IPS DF 6.9 (cell line): ENCODE measurements at regions not wholly inside any gene's neighbourhood (a gene's known extent, or its start where the extent isn't known, plus 50 kb on each side); places are given as distances from the start of the nearest gene placed in this dataset.

ENCODE experiments used
- DNase-seq: peaks from one replicate; pipeline ENCODE4 v3.0.0-alpha.2; 2013; ENCODE audit warnings: low read depth, low spot score
- H3K27ac ChIP-seq: one replicate; pipeline ENCODE4 v1.5.1; 2013; ENCODE audit warnings: low read length, control low read depth
- H3K27me3 ChIP-seq: 2 replicates; pipeline ENCODE4 v1.6.1; 2013; ENCODE audit warnings: mild to moderate bottlenecking, low read length; ENCODE audit not compliant: control insufficient read depth, insufficient read depth
- H3K36me3 ChIP-seq: 2 replicates; pipeline ENCODE4 v1.6.1; 2013; ENCODE audit warnings: low read length; ENCODE audit not compliant: control insufficient read depth, insufficient read depth
- H3K4me1 ChIP-seq: 2 replicates; pipeline ENCODE4 v1.6.1; 2013; ENCODE audit warnings: low read length; ENCODE audit not compliant: control insufficient read depth, insufficient read depth
- H3K4me3 ChIP-seq: 2 replicates; pipeline ENCODE4 v1.5.1; 2013; ENCODE audit warnings: mild to moderate bottlenecking, low read length
- H3K9me3 ChIP-seq: 2 replicates; pipeline ENCODE4 v1.6.1; 2013; ENCODE audit warnings: low read length, inconsistent platforms; ENCODE audit not compliant: control insufficient read depth, insufficient read depth
- WGBS: extraction: QIAGEN DNeasy Blood & Tissue Kit; methylation state at CpG from one replicate; pipeline ENCODE4 v1.1.7; 2013; ENCODE audit warnings: mixed read lengths, missing lambda C conversion rate; ENCODE audit not compliant: insufficient read length, insufficient coverage; 5-methylcytosine and 5-hydroxymethylcytosine counted together

DNA sequence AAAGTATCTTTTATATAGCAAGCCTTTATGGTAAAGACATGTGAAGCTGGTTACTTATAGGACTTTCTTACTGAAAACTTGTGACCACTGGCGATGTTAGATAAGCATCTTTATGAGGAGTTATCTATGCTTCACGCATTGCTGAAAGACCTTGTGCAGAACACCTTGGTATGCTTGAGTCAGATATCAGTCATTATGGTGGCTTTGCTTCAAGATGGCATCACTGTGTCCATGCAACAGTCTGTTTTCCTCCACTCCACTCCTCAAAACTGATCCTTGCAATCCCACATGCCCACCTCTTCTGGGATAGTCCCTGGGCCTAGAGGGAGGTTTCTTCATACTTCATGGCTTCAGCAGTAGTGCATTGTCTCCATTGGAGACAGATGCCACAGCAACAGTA is 656.3 kb downstream of the ZNF385D start:
- no peak for DNase-seq
- Histone ChIP-seq H3K27me3 (no peaks in the 10 kb centered on the region), H3K4me3 (no peak overlapping the region), H3K9me3 (no peaks in the 10 kb centered on the region), H3K4me1 (no peaks in the 10 kb centered on the region), H3K27ac (no peak overlapping the region), H3K36me3 (no peaks in the 10 kb centered on the region)
- WGBS: no CpG with 5 or more reads among the region's 2 CpGs

DNA sequence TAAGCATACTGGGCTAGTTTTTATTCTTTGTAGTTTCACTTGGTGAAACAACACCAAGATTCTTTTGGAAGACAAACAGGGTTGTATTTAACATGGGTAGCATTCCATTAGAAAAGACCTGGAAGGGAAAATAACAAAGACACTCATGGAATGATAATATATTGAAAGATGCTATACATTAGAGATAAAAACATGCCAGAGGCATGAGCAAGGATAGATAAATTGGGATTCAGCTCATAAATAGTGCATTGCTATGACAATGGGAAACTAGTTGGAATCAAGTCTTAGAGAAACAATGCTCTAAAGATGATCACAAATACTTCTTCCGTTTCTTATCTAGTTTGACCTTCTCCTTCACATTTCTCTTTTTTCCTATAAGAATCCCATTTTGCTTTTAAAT is 677.4 kb downstream of the ZNF385D start:
- H3K27me3 ChIP-seq: no peaks in the 10 kb centered on the region
- no CpG with 5 or more reads among the region's 1 CpG for WGBS
- no peaks in the 10 kb centered on the region for H3K36me3 ChIP-seq
- DNase-seq: no peak
- H3K9me3 ChIP-seq: no peaks in the 10 kb centered on the region
- no peak overlapping the region for H3K4me3 ChIP-seq
- H3K27ac ChIP-seq: no peak overlapping the region
- no peaks in the 10 kb centered on the region for H3K4me1 ChIP-seq

DNA sequence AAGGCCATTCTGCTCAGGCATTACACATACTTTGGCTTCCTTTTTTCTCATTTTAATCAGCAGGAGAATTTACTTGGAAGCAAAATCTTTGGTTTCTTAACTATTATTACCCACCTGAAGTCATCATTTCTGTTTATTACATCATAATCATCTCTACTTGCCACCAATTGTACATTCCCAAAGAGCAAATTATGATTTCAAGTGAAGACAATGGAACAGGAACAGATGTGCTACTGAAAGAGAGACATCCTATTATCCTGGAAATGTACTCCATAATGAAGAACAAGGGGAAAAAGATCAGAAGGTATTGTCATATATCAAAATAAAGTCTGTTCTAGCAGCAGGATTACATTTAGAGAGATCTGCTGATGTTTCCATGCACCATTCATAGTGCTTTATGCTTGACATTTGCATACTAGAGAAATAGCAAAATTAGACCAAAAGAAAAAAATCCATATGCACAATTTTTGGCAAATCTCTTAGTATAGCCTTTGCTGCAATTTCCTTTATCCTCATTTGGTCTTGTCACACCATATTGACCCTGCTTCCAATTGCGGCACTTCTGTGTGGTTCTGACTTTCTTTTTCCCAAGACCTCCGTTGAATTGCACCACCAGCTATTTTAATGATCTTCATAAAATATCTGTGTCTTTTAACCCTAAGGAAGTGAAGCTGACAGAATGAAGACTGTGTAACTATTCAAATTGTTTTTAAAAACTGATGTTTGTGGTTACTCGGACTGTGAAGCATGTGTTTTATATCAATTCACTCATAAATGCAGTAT is 683.8 kb downstream of the ZNF385D start:
- no peaks in the 10 kb centered on the region for H3K36me3 ChIP-seq
- no peak overlapping the region for H3K27ac ChIP-seq
- H3K4me3 ChIP-seq: no peak overlapping the region
- no CpG with 5 or more reads among the region's 3 CpGs for WGBS
- H3K4me1 ChIP-seq: no peaks in the 10 kb centered on the region
- no peaks in the 10 kb centered on the region for H3K9me3 ChIP-seq
- no peaks in the 10 kb centered on the region for H3K27me3 ChIP-seq
- DNase-seq: no peak

DNA sequence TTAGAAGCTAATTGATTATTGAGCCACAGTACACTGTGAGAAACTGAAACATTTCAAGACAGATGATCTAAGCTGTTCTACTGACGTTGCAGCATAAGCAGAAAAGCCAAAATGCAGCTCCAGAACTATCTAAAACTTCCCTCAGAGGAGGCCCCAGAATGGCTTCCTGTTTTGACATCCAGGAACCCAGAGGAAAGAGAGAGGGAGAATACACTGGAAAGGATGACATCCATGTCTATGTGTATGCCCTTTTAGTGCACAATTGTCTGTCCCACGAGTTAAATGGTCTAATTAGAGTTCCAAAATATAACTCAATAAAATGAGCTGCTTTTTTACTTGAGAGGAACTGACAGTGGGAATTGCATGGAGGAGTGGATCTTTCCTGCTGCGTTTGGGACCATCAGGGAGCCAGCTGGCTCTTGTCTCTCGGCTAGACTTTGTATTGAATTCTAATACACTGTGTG is 688.1 kb downstream of the ZNF385D start:
- H3K27me3 ChIP-seq: no peaks in the 10 kb centered on the region
- no peaks in the 10 kb centered on the region for H3K4me1 ChIP-seq
- no peak overlapping the region for H3K27ac ChIP-seq
- H3K4me3 ChIP-seq: no peak overlapping the region
- WGBS: no CpG with 5 or more reads among the region's 4 CpGs
- H3K36me3 ChIP-seq: no peaks in the 10 kb centered on the region
- no peaks in the 10 kb centered on the region for H3K9me3 ChIP-seq
- no peak for DNase-seq

DNA sequence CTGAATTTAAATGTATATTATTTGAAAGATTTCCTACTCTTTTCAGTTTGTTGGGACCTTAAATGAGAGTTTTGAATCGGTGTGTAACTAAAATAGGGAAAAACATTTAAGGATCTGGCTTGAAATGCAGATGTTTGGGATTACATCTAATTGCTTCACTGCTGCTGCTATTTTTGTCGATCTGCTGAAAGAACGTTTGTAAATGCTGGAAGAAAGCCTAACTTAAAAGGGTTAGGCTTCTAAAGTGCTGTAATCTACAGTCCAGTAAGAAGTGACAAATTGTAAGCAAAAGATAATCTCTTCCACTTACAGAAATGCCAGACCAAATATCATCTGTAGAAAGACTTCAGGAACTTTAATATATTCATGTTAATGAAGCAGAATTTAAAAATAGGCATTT is 691.6 kb downstream of the ZNF385D start:
- no peak for DNase-seq
- WGBS: no CpG with 5 or more reads among the region's 3 CpGs
- H3K27ac ChIP-seq: no peak overlapping the region
- H3K9me3 ChIP-seq: no peaks in the 10 kb centered on the region
- no peaks in the 10 kb centered on the region for H3K4me1 ChIP-seq
- no peaks in the 10 kb centered on the region for H3K36me3 ChIP-seq
- H3K27me3 ChIP-seq: no peaks in the 10 kb centered on the region
- H3K4me3 ChIP-seq: no peak overlapping the region

DNA sequence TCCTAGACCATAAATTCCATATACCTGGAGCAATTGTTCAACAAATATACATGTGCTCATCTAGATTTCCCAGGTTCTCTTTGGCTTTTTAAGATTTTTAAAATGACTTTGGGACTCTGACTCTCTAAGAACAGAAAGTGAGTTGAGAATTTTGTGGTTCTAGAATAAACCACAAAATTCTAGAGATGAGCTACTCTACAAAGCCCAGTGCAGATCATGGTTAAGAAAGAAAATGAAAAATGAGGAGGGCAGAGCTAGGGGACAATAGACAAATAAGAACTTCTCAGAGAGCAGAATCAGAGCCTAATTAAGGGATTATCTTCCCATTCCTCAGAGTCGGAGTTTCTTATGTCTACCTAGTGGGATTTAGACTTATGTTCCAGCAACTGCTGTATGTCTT is 694.7 kb downstream of the ZNF385D start:
- Histone ChIP-seq H3K4me3 (no peak overlapping the region), H3K27me3 (no peaks in the 10 kb centered on the region), H3K9me3 (no peaks in the 10 kb centered on the region), H3K27ac (no peak overlapping the region), H3K36me3 (no peaks in the 10 kb centered on the region), H3K4me1 (no peaks in the 10 kb centered on the region)
- no CpG with 5 or more reads among the region's 1 CpG for WGBS
- DNase-seq: no peak

DNA sequence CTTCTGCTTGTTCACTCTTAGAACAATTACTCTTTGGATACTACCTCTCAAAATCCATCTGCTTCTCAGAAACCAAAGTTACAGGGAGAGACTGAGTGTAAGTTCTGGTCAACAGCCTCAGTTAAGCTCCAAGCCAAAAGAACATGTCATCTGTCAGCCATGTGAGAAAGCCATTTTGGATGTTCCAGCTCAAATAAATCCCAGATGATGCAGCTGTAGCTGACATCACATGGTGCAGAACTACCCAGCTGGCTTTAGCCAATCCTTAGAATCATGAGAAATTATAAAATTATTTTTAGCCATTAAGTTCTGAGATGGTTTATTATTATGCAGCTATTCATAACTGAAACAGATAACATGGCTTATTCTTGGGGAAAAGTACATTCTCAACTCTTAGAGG is 696.0 kb downstream of the ZNF385D start:
- no peak overlapping the region for H3K4me3 ChIP-seq
- no peak for DNase-seq
- H3K36me3 ChIP-seq: no peaks in the 10 kb centered on the region

DNA sequence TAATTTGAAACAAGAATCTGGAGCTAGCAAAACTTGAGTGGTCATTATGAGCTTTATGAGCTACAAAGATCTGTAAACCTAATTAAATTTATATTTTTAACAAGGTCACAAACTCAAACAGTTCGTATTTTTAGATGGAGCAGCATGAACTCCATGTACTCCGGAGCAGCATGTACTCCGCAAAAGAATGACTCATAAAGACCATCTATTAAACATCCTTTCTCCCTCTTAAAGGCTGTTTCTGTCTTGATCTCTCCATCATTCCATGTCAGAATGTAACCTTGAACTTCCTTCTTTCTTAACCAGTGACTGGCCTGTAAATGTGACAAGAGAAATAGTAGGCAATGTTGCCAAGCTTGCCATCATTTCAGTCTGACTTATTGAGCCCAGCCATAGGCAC is 696.9 kb downstream of the ZNF385D start:
- H3K36me3 ChIP-seq: no peaks in the 10 kb centered on the region
- H3K4me1 ChIP-seq: no peaks in the 10 kb centered on the region
- no CpG with 5 or more reads among the region's 3 CpGs for WGBS
- no peak overlapping the region for H3K27ac ChIP-seq
- H3K27me3 ChIP-seq: no peaks in the 10 kb centered on the region
- H3K9me3 ChIP-seq: no peaks in the 10 kb centered on the region
- no peak for DNase-seq
- H3K4me3 ChIP-seq: no peak overlapping the region

More for the DNA sequence above, 696.0 kb downstream of the ZNF385D start:
- Histone ChIP-seq H3K4me1 (no peaks in the 10 kb centered on the region), H3K27me3 (no peaks in the 10 kb centered on the region), H3K27ac (no peak overlapping the region), H3K9me3 (no peaks in the 10 kb centered on the region)

DNA sequence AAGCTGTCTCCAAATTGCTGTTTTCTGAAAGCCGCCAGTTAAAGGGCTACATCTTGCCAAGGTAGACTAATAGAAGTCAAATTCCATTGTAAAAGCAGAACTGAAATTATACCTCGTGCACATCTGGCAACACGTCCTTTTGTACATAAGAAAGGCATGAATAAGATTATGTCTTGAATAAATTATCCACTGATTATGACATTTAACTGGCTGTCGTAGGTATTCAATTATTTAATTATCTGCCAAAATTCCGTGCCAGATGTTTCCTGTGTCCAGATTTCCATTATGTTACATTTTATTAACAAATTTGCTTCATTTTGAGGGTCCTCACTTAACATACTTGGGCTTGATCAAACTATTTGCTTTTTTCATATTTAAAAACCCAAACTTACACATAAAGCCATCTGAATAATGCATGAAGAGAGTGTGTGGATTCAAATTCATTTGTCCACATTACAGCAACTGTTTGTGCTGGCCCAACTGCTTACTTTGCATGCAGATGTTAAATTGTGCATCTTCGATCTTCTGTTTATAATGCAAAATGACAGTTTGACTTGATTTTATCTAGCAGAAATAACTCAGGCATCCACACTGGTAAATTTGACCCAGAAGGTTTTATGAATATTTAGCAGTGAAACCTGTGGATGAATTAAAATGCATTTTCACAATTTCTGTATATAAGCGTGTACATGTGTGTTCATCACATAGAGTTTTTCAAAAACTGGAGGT is 701.5 kb downstream of the ZNF385D start:
- Histone ChIP-seq H3K27me3 (no peaks in the 10 kb centered on the region), H3K9me3 (no peaks in the 10 kb centered on the region), H3K27ac (no peak overlapping the region), H3K4me3 (no peak overlapping the region), H3K36me3 (no peaks in the 10 kb centered on the region), H3K4me1 (no peaks in the 10 kb centered on the region)
- DNase-seq: no peak
- WGBS: no CpG with 5 or more reads among the region's 7 CpGs

DNA sequence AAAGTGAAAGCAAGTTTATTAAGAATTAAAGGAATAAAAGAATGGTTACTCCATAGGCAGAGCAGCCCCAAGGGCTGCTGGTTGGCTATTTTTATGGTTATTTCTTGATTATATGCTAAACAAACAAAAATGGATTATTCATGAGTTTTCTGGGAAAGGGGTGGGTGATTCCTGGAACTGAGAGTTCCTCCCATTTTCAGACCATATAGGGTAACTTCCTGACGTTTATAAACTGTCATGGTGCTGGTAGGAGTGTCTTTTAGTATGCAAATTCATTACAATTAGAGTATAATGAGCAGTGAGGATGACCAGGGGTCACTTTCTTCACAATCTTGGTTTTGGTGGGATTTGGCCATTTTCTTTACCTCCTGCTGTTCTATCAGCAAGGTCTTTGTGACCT is 707.9 kb downstream of the ZNF385D start:
- no peak for DNase-seq
- no peaks in the 10 kb centered on the region for H3K4me1 ChIP-seq
- H3K27me3 ChIP-seq: no peaks in the 10 kb centered on the region
- WGBS: no CpG with 5 or more reads among the region's 1 CpG
- no peak overlapping the region for H3K27ac ChIP-seq
- no peak overlapping the region for H3K4me3 ChIP-seq
- no peaks in the 10 kb centered on the region for H3K9me3 ChIP-seq
- H3K36me3 ChIP-seq: no peaks in the 10 kb centered on the region

DNA sequence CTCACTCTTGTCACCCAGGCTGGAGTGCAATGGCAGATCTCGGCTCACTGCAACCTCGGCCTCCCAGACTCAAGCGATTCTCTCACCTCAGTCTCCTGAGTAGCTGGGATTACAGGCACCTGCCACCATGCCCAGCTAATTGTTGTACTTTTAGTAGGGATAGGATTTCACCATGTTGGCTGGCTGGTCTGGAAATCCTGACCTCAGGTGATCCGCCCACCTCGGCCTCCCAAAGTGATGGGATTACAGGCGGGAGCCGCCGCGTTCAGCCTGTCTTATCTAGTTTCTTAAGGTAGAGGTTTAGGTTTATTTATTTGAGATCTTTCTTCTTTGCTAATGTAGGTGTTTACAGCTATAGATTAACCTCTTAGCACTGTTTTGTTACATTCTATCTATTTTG is 708.8 kb downstream of the ZNF385D start:
- Histone ChIP-seq H3K36me3 (no peaks in the 10 kb centered on the region), H3K9me3 (no peaks in the 10 kb centered on the region), H3K27ac (no peak overlapping the region), H3K27me3 (no peaks in the 10 kb centered on the region), H3K4me1 (no peaks in the 10 kb centered on the region), H3K4me3 (no peak overlapping the region)
- WGBS: no CpG with 5 or more reads among the region's 9 CpGs
- DNase-seq: no peak
